ENCODE measurements at regions not wholly inside any gene's neighbourhood (a gene's known extent, or its start where the extent isn't known, plus 50 kb on each side); places are given as distances from the start of the nearest gene placed in this dataset.

GRCh38 chr5:100974082-100974481 lies 71.0 kb upstream of the ST8SIA4 start:
- no peak for DNase-seq

GRCh38 chr5:100970646-100971255 lies 67.7 kb upstream of the ST8SIA4 start:
- no peak for DNase-seq

DNA sequence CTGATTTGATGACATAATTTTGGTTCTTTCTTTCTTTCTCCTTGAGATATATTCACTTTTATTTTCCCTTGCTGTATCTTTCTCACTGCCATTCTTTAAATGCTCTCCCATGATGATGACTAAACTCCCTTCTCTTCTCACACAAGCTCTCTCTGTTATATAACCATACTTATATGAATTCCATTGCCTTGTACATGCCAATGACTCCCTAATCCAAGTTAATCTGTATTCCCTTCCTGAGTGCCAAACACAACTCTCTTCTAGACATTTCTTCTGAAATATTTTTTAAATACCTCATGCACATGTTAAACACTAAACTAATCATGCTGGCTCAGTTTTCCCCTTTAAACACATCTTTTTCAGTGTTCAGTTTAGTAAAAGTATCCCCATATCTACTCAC lies 62.2 kb upstream of the ST8SIA4 start:
- no peak for DNase-seq
